Fibroblast of gingiva (primary cell): ENCODE measurements at regions not wholly inside any gene's neighbourhood (a gene's known extent, or its start where the extent isn't known, plus 50 kb on each side); places are given as distances from the start of the nearest gene placed in this dataset.

Source experiments
- DNase-seq: peaks from one replicate; pipeline ENCODE4 v3.0.0-alpha.2; 2011; ENCODE audit warnings: low read depth

- DNase-seq, result no peak
Observed at GRCh38 chr17:14946481-14946880, 318.6 kb downstream of the PMP22 start.

- no peak for DNase-seq
Observed at GRCh38 chr17:14942526-14943190, 322.5 kb downstream of the PMP22 start.

- peak; percentile 52 for DNase-seq
Observed at GRCh38 chr17:14940938-14941265, 324.2 kb downstream of the PMP22 start.

GRCh38 chr17:14940108-14940937 is 324.8 kb downstream of the PMP22 start:
- peak; percentile 74 for DNase-seq

- DNase-seq, result no peak
Observed at GRCh38 chr17:14935845-14936485, 329.2 kb downstream of the PMP22 start.

GRCh38 chr17:14935139-14935841 is 329.8 kb downstream of the PMP22 start:
- DNase-seq, result no peak

GRCh38 chr17:14933676-14934075 is 331.4 kb downstream of the PMP22 start:
- DNase-seq, result no peak

GRCh38 chr17:14926526-14927122 is 338.5 kb downstream of the PMP22 start:
- DNase-seq, result peak; percentile 77

GRCh38 chr17:14926073-14926472 is 339.1 kb downstream of the PMP22 start:
- DNase-seq, result no peak

- no peak for DNase-seq
Observed at GRCh38 chr17:14925498-14925897, 339.6 kb downstream of the PMP22 start.

- DNase-seq, result peak; percentile 71
Observed at GRCh38 chr17:14923981-14924380, 341.1 kb downstream of the PMP22 start.

- DNase-seq, result peak; percentile 62
Observed at GRCh38 chr17:14922411-14922810, 342.7 kb downstream of the PMP22 start.

GRCh38 chr17:14921936-14922335 is 343.2 kb downstream of the PMP22 start:
- no peak for DNase-seq

- DNase-seq, result no peak
Observed at GRCh38 chr17:14919631-14920213, 345.4 kb downstream of the PMP22 start.

GRCh38 chr17:14919094-14919493 is 346.0 kb downstream of the PMP22 start:
- no peak for DNase-seq

GRCh38 chr17:14918540-14918939 is 346.6 kb downstream of the PMP22 start:
- peak; percentile 14 for DNase-seq

GRCh38 chr17:14910916-14911315 is 354.2 kb downstream of the PMP22 start:
- no peak for DNase-seq

- no peak for DNase-seq
Observed at GRCh38 chr17:14904386-14904785, 360.7 kb downstream of the PMP22 start.

GRCh38 chr17:14903854-14904253 is 361.3 kb downstream of the PMP22 start:
- no peak for DNase-seq

- no peak for DNase-seq
Observed at GRCh38 chr17:14902803-14903202, 362.3 kb downstream of the PMP22 start.

GRCh38 chr17:14902297-14902696 is 362.8 kb downstream of the PMP22 start:
- no peak for DNase-seq

GRCh38 chr17:14901376-14901775 is 363.8 kb downstream of the PMP22 start:
- no peak for DNase-seq
